Globus pallidus (tissue), 1 donor: ENCODE measurements at regions not wholly inside any gene's neighbourhood (a gene's known extent, or its start where the extent isn't known, plus 50 kb on each side); places are given as distances from the start of the nearest gene placed in this dataset.

Source experiments
- DNase-seq: peaks from one replicate; pipeline ENCODE4 v3.0.0-alpha.2; 2015; ENCODE audit warnings: low spot score

GRCh38 chr13:99911965-99912566, 59.5 kb downstream of the ZIC5 start:
- DNase-seq, result no peak

GRCh38 chr13:99911069-99911964, 60.2 kb downstream of the ZIC5 start:
- no peak for DNase-seq

GRCh38 chr13:99909836-99910619, 61.5 kb downstream of the ZIC5 start:
- DNase-seq, result no peak

GRCh38 chr13:99909097-99909835, 62.3 kb downstream of the ZIC5 start:
- DNase-seq, result no peak

- DNase-seq, result no peak
Measured at GRCh38 chr13:99908140-99908803, 63.3 kb downstream of the ZIC5 start.

- no peak for DNase-seq
Measured at GRCh38 chr13:99907627-99908026, 63.9 kb downstream of the ZIC5 start.

- DNase-seq, result no peak
Measured at GRCh38 chr13:99907038-99907437, 64.5 kb downstream of the ZIC5 start.

- no peak for DNase-seq
Measured at GRCh38 chr13:99905814-99906213, 65.8 kb downstream of the ZIC5 start.

- DNase-seq, result no peak
Measured at GRCh38 chr13:99905224-99905623, 66.3 kb downstream of the ZIC5 start.

GRCh38 chr13:99903140-99903539, 68.4 kb downstream of the ZIC5 start:
- DNase-seq, result no peak

GRCh38 chr13:99902657-99903056, 68.9 kb downstream of the ZIC5 start:
- DNase-seq, result no peak

GRCh38 chr13:99900960-99901359, 70.6 kb downstream of the ZIC5 start:
- no peak for DNase-seq

GRCh38 chr13:99898421-99898820, 73.1 kb downstream of the ZIC5 start:
- DNase-seq, result no peak

GRCh38 chr13:99897076-99897440, 74.5 kb downstream of the ZIC5 start:
- DNase-seq, result no peak

- DNase-seq, result no peak
Measured at GRCh38 chr13:99896369-99897075, 75.0 kb downstream of the ZIC5 start.

- no peak for DNase-seq
Measured at GRCh38 chr13:99895444-99896368, 75.9 kb downstream of the ZIC5 start.

GRCh38 chr13:99894840-99895443, 76.6 kb downstream of the ZIC5 start:
- DNase-seq, result no peak

- no peak for DNase-seq
Measured at GRCh38 chr13:99894105-99894839, 77.3 kb downstream of the ZIC5 start.

- no peak for DNase-seq
Measured at GRCh38 chr13:99893567-99893966, 78.0 kb downstream of the ZIC5 start.
